Esophagus muscularis mucosa (tissue), 3 donors: ENCODE measurements at regions not wholly inside any gene's neighbourhood (a gene's known extent, or its start where the extent isn't known, plus 50 kb on each side); places are given as distances from the start of the nearest gene placed in this dataset.

Experiments used
- CTCF ChIP-seq, 3 experiments: fragments of 200-600 bp in 2 of 3; fragments of 450-650 bp in 1 of 3; sonication (generic) in 2 of 3; IDR thresholded peaks; one replicate each; pipeline ENCODE4 v1.5.1; 2017 to 2019; ENCODE audit warnings: antibody characterized with exemption in 3 of 3, mild to moderate bottlenecking in 2 of 3, moderate library complexity in 1 of 3
- POLR2AphosphoS5 ChIP-seq, 2 donors: sonication (generic); formaldehyde crosslinking; IDR thresholded peaks; one replicate each; pipeline ENCODE4 v1.6.1; 2017; ENCODE audit warnings: antibody characterized with exemption in 2 of 2

GRCh38 chr10:9898633-9899395 lies 1118.9 kb upstream of the CELF2 start:
- TF ChIP-seq CTCF (IDR thresholded peaks at IDR 0.05) = no peak
- TF ChIP-seq POLR2AphosphoS5 (IDR thresholded peaks at IDR 0.05) = no peak
